Memory B cell (primary cell): ENCODE measurements at regions not wholly inside any gene's neighbourhood (a gene's known extent, or its start where the extent isn't known, plus 50 kb on each side); places are given as distances from the start of the nearest gene placed in this dataset.

Experiments
- ATAC-seq: fragments of 150-1000 bp; cut with Tn5 transposase; 2 replicates; pipeline ENCODE4 v1.10.0; 2021; ENCODE audit warnings: low read depth, mild to moderate bottlenecking, moderate library complexity
- DNase-seq, 2 donors: peaks; one replicate each; pipeline ENCODE4 v3.0.0; 2022; ENCODE audit warnings: low spot score in 2 of 2
- H3K27ac Mint-ChIP-seq: one replicate; pipeline ENCODE4 v1.8.0; 2022; ENCODE audit warnings: mild to moderate bottlenecking, moderate library complexity, mixed read lengths
- H3K27me3 Mint-ChIP-seq: one replicate; pipeline ENCODE4 v1.8.0; 2022; ENCODE audit warnings: mixed read lengths
- H3K36me3 Mint-ChIP-seq: one replicate; pipeline ENCODE4 v1.8.0; 2022; ENCODE audit warnings: mild to moderate bottlenecking, mixed read lengths
- H3K4me1 Mint-ChIP-seq: one replicate; pipeline ENCODE4 v1.8.0; 2022; ENCODE audit warnings: mixed read lengths
- H3K4me3 Mint-ChIP-seq: one replicate; pipeline ENCODE4 v1.8.0; 2022; ENCODE audit warnings: mild to moderate bottlenecking, moderate library complexity, mixed read lengths
- H3K9me3 Mint-ChIP-seq: one replicate; pipeline ENCODE4 v1.8.0; 2022; ENCODE audit warnings: mixed read lengths

DNA sequence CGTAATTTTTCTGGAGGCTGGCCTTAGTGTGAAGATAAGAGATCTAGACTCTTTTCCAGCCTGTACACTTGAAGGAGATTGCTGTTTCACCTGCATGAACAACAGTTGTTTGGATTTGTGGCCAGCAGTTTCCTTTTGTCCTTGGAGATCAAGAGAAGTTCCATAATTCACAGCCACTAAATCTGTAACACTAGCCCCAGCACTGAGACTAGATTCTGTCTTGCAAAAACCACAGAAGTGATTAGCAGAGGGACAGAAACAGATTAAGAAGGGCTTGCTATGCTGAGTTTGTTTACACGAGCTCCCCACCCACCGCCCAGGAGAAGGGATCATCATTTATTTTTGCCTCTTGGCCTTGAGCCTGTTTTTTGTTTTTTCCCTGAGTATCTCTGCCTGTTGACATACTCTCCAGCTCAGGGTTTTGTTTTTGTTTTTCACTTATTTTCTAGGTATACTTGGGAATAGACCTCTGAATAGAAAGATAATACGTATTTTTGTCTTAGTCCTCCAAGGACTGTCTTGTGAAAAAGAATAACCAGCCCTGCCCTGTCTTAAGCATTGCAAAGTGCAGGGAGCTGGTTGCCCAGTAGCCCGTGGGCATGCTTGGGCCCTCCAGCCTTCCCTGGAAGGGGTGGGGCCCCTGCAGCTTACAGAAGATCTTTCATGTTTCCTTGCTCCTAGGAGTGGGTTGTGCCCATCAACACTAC is 93.1 kb upstream of the SOX4 start:
- ATAC-seq (no peak), DNase-seq (no peak)
- no peaks in the 10 kb centered on the region for H3K27me3 Mint-ChIP-seq
- no peaks in the 10 kb centered on the region for H3K4me1 Mint-ChIP-seq
- H3K4me3 Mint-ChIP-seq = no peak overlapping the region
- no peaks in the 10 kb centered on the region for H3K9me3 Mint-ChIP-seq
- H3K27ac Mint-ChIP-seq = no peak overlapping the region
- no peaks in the 10 kb centered on the region for H3K36me3 Mint-ChIP-seq

DNA sequence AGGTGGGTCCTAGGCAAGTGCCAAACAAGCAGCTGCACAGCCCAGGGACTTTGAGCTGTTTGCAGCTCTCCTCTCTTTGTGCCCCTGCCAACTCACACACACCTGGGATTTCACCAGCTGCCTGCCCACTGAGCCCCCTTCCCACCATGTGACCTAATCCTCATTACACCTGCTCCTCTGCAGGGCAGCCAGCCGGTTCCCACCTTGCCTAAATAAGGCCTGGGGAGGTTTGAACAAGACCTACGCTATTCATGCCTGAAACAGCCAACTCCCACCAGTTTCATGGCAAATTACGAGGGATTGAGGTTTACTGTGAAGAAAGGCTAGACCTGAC is 92.6 kb upstream of the SOX4 start:
- DNase-seq = no peak
- no peaks in the 10 kb centered on the region for H3K36me3 Mint-ChIP-seq
- no peaks in the 10 kb centered on the region for H3K9me3 Mint-ChIP-seq
- ATAC-seq = no peak
- H3K4me1 Mint-ChIP-seq = no peaks in the 10 kb centered on the region
- H3K27me3 Mint-ChIP-seq = no peaks in the 10 kb centered on the region
- no peak overlapping the region for H3K27ac Mint-ChIP-seq
- H3K4me3 Mint-ChIP-seq = no peak overlapping the region

DNA sequence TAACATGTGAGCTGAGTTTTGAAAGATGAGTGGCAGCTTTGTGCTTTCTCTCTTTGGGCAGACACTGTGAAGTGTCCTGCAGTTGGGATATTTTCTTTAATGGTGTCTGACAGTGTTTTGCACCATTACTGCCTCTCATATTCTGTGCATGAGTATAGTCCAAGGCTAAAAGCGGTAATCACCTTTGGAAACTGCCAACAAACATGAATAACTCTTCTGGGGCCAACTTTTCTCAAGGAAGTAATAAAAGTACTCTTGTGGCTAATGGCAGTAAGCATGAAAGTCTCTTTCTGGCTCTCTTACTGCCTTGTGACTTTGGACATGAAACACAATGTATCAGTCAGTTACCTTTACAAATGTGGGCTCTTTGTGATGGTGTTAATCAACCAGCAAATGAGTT is 91.7 kb upstream of the SOX4 start:
- Mint-ChIP-seq H3K27me3 (no peaks in the 10 kb centered on the region), H3K36me3 (no peaks in the 10 kb centered on the region), H3K4me3 (no peak overlapping the region), H3K27ac (no peak overlapping the region), H3K9me3 (no peaks in the 10 kb centered on the region), H3K4me1 (no peaks in the 10 kb centered on the region)
- no peak for DNase-seq
- no peak for ATAC-seq

DNA sequence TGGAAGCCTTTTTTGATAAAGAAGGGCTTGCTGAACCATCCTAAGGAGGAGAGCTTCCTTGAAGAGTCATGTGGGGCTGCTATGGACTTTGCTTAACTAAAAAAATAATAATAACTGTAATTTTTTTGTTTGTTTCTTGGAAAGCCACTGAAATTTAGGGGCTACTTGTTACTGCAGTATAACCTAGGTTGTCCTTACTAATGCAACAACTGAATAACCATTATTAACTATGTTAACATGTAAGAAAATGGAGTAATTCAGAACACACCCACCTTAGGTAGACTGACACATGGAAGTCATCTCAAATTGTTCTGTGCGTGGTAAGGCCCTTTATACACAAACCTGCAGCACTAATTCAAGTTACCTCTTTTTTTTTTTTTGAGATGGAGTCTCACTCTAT is 90.9 kb upstream of the SOX4 start:
- H3K27ac Mint-ChIP-seq = no peak overlapping the region
- no peak for ATAC-seq
- no peaks in the 10 kb centered on the region for H3K9me3 Mint-ChIP-seq
- no peaks in the 10 kb centered on the region for H3K36me3 Mint-ChIP-seq
- H3K27me3 Mint-ChIP-seq = no peaks in the 10 kb centered on the region
- H3K4me3 Mint-ChIP-seq = no peak overlapping the region
- DNase-seq = no peak
- no peaks in the 10 kb centered on the region for H3K4me1 Mint-ChIP-seq

DNA sequence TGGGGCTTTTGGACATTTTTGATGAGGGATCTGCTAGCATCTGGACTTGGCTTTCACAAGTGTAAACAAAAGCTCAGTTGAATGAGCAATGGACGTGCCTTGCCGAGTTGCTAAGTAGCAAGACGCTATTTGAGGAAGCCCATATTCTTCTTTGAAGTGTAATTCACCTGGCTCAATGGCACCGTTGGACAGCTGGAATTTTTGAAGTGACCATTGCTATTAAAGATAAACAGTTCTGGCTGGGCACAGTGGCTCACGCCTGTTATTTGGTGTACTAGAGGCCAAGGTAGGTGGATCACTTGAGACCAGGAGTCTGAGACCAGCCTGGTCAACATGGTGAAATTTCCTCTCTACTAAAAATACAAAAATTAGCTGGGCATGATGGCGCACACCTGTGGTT is 88.8 kb upstream of the SOX4 start:
- ATAC-seq = no peak
- Mint-ChIP-seq H3K4me3 (no peak overlapping the region), H3K9me3 (no peaks in the 10 kb centered on the region), H3K27me3 (no peaks in the 10 kb centered on the region), H3K4me1 (no peaks in the 10 kb centered on the region), H3K27ac (no peak overlapping the region), H3K36me3 (no peaks in the 10 kb centered on the region)
- DNase-seq = no peak

DNA sequence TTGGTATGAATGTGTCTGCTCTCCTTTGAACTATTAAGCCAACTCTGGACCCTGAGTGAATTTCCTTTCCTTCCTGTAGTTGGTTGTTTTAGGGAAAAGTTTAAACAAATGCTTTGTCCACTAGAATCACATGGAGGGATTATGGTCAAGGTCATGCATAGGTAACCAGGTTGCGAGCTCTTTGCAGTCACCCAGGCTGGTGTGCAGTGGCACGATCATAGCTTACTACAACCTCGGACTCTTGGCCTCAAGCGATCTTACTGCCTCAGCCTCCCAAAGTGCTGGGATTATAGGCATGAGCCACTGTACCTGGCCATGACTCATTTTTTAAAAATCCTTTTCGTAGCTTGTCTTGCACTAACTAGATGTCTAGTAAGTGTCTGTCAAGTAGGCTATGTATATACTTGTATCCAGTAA is 88.0 kb upstream of the SOX4 start:
- Mint-ChIP-seq H3K36me3 (no peaks in the 10 kb centered on the region), H3K27ac (no peak overlapping the region), H3K9me3 (no peaks in the 10 kb centered on the region), H3K4me1 (no peaks in the 10 kb centered on the region), H3K4me3 (no peak overlapping the region), H3K27me3 (no peaks in the 10 kb centered on the region)
- ATAC-seq (no peak), DNase-seq (no peak)

DNA sequence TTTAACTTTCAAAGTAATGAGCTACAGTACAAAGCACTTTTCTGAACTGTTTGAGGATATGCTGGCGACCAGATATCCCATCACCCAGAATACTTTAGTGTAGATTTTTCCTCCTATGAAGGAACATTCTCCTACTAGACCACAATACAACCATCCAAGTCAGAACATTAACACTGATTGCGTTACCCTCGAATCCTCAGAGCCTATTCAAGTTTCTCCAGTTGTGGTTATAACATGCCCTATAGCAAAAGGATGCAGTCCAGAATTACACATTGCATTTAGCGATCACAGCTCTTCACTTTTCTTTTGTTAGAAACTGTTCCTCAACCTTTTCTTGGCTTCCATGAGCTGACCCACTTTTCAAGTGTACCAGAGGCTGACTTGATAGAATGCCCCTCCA is 87.4 kb upstream of the SOX4 start:
- no peaks in the 10 kb centered on the region for H3K27me3 Mint-ChIP-seq
- no peaks in the 10 kb centered on the region for H3K9me3 Mint-ChIP-seq
- no peaks in the 10 kb centered on the region for H3K4me1 Mint-ChIP-seq
- no peak overlapping the region for H3K4me3 Mint-ChIP-seq
- DNase-seq = no peak
- no peak overlapping the region for H3K27ac Mint-ChIP-seq
- no peak for ATAC-seq
- H3K36me3 Mint-ChIP-seq = no peaks in the 10 kb centered on the region

DNA sequence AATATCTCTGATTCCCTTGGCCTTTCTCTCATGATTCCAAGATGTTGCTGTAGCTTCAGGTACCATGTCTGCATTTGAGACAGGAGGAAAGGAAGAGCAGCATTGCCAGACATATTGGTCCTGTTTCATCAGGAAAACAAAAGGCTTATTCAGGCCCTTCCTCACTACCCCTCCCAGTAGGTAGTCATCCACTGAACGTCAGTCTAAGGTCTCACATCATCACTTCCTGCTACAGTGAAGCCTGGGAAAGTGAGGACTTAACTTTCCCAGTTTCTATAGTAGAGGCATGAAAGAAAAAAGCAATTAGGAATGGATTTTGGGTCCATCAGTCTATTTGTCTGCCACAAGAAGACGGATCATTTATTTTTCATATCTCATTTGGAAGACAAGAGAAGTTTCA is 85.7 kb upstream of the SOX4 start:
- Mint-ChIP-seq H3K9me3 (no peaks in the 10 kb centered on the region), H3K27me3 (no peaks in the 10 kb centered on the region), H3K4me1 (no peaks in the 10 kb centered on the region), H3K4me3 (no peak overlapping the region), H3K36me3 (no peaks in the 10 kb centered on the region), H3K27ac (no peak overlapping the region)
- ATAC-seq (no peak), DNase-seq (no peak)

DNA sequence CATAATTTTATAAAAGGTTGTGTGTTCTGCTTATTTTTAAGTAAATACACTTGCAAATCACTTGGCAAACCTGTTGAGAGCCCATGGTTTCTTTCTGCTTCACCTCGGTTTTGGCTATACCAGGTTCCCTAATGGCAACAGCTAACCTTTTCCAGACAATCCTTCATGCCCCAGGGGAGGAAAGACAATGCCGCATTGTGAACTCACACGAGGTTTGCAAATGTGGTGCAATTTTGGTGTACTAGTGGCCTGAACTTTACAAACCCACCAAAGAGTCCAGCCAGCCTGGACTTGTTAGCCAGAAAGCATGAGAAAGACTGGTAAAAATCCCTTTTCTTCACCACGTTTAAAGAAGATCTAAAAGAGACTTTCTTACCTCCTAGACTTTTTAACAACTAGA is 84.8 kb upstream of the SOX4 start:
- Mint-ChIP-seq H3K27me3 (no peaks in the 10 kb centered on the region), H3K9me3 (no peaks in the 10 kb centered on the region), H3K4me1 (no peaks in the 10 kb centered on the region), H3K36me3 (no peaks in the 10 kb centered on the region), H3K4me3 (no peak overlapping the region), H3K27ac (no peak overlapping the region)
- ATAC-seq (no peak), DNase-seq (no peak)

DNA sequence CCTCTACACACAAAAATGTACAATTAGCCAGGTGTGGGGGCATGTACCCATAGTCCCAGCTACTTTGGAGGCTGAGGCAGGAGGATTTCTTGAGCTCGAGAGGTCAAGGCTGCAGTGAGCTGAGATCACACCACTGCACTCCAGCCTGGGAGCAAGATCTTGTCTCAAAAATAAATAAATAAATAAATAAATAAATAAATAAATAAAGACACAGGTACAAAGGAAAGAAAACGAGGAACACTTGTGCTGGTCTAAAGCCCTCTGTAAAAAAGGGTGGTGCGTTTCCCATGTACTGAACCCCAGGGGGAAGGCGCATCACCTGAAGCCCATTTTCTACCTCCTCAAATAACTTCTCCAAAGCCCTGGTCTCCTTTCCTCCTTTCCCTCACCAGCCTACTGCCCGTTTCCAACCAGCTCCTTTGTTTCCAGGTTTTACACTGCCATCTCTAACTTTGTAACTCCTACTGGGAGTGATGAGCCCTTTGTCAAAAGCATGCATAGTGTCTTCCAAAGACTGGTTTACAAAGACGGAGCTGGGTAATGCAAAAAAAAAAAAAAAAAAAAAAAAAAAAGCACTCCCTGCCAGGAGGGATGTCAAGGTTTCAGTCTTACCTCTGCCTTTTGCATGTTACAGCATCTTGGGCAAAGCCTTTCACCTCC is 81.5 kb upstream of the SOX4 start:
- ATAC-seq = no peak
- no peaks in the 10 kb centered on the region for H3K36me3 Mint-ChIP-seq
- no peaks in the 10 kb centered on the region for H3K9me3 Mint-ChIP-seq
- peaks cover 4% of the 10 kb centered on the region for H3K27me3 Mint-ChIP-seq
- no peaks in the 10 kb centered on the region for H3K4me1 Mint-ChIP-seq
- no peak overlapping the region for H3K4me3 Mint-ChIP-seq
- DNase-seq = no peak
- no peak overlapping the region for H3K27ac Mint-ChIP-seq

DNA sequence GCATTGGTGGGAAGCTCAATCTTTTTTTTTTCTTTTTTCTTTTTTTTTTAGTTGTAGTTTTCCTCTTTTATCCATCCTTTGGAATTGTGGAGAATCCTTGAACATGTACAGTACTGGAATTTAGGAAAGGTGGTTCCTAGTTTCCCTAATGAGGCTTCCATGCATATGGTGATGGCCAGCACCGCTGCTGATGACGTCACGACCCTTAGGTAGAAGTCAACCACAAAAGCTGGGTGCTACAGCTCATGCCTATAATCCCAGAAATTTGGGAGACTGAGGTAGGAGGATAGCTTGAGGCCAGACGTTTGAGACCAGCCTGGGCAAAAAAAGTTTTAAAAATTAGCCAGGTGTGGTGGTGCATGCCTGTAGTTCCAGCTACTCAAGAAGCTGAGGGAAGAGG is 79.3 kb upstream of the SOX4 start:
- DNase-seq (no peak), ATAC-seq (no peak)
- no peak overlapping the region for H3K4me3 Mint-ChIP-seq
- H3K27me3 Mint-ChIP-seq = peaks cover 4% of the 10 kb centered on the region
- no peaks in the 10 kb centered on the region for H3K4me1 Mint-ChIP-seq
- H3K9me3 Mint-ChIP-seq = no peaks in the 10 kb centered on the region
- no peak overlapping the region for H3K27ac Mint-ChIP-seq
- H3K36me3 Mint-ChIP-seq = no peaks in the 10 kb centered on the region

DNA sequence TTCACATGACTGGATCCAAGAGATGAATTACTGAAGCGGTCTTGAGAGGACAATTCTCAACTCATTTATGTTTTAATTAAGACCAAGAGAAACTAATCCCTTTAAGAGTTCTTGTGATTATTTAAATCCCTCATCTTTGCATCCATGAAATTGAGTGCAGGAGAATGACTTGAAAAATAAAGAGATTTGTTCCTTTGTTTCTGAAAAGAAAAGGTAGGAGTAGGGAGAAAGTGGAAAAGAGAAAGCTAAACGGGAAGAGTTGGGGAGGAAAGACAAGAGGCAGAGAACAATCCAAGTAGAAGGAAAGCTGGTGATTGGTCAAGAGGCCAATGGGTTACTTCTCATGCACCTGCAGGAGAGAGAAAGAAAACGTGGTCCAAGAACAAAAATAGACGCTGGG is 75.2 kb upstream of the SOX4 start:
- Mint-ChIP-seq H3K9me3 (no peaks in the 10 kb centered on the region), H3K27ac (no peak overlapping the region), H3K4me3 (no peak overlapping the region), H3K27me3 (peaks cover 4% of the 10 kb centered on the region), H3K4me1 (no peaks in the 10 kb centered on the region), H3K36me3 (no peaks in the 10 kb centered on the region)
- no peak for ATAC-seq
- DNase-seq = no peak

DNA sequence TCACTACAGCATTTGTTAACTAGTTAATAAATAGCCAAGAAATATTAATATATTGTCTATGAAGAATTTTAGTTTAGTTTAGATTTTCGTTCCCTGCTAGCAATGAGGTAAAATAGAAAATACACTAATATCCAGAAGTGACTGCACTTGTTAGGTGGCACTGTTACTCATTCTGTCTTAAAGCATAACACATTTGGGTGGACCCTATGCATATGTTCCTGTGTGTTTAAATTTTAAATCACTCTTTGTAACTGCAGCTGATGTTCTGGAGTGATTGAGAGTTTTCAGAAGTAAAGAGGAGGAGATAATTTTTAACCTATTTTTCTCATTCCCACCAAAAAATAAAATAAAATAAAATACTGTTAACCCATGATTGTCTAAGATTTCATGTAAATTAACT is 73.9 kb upstream of the SOX4 start:
- ATAC-seq (no peak), DNase-seq (no peak)
- no peak overlapping the region for H3K27ac Mint-ChIP-seq
- no peaks in the 10 kb centered on the region for H3K9me3 Mint-ChIP-seq
- no peak overlapping the region for H3K4me3 Mint-ChIP-seq
- H3K27me3 Mint-ChIP-seq = peaks cover 3% of the 10 kb centered on the region
- no peaks in the 10 kb centered on the region for H3K4me1 Mint-ChIP-seq
- H3K36me3 Mint-ChIP-seq = no peaks in the 10 kb centered on the region

DNA sequence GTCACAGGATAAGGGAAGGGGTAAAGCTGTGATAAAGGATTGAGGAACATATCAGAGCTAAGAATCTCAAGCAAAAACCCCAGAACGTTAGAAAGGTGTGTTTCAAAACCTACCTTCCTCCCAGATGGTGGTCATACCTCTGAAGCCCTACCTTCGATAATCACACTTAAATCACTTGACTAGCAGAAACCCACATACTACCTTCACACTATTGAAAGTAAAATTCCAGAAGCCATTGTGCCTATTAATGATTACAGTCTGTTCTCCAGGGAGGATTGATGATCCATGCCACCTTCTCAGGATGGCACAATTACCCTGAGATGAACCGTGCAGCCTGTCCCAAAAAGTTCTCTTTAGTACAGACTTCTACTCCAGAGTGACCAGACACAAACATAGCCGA is 72.3 kb upstream of the SOX4 start:
- no peaks in the 10 kb centered on the region for H3K4me1 Mint-ChIP-seq
- H3K27ac Mint-ChIP-seq = no peak overlapping the region
- H3K9me3 Mint-ChIP-seq = no peaks in the 10 kb centered on the region
- ATAC-seq (no peak), DNase-seq (no peak)
- H3K27me3 Mint-ChIP-seq = peaks cover 2% of the 10 kb centered on the region
- no peak overlapping the region for H3K4me3 Mint-ChIP-seq
- H3K36me3 Mint-ChIP-seq = no peaks in the 10 kb centered on the region

DNA sequence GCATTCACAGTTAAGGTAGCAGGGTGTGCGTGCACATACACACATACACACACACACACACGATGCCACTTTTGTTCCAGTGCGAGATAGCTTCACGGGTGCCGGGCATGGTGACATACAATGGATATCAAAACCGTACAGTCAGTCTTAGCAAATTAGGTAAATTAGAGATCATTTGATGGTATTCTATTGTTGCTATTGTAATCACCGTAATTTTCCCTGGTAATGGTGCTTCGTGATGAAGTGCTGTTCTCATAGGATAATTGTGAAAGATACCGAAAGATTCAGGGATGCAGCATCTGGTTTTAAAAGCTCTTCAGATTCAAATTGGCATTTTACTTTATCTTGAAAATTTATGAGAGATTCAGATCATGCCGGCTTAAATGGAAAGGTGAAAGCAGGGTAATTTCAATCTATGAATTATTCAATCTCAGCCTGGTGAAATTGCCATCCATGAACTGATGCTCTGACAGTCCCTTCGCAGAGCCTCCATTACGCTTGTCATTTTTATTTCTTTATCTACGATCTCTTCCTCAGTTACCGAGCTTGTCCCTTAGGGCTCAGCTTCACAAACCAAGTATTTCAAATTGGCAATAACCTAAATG is 71.3 kb upstream of the SOX4 start:
- no peaks in the 10 kb centered on the region for H3K4me1 Mint-ChIP-seq
- H3K27me3 Mint-ChIP-seq = no peaks in the 10 kb centered on the region
- ATAC-seq = no peak
- H3K36me3 Mint-ChIP-seq = no peaks in the 10 kb centered on the region
- no peak overlapping the region for H3K27ac Mint-ChIP-seq
- no peaks in the 10 kb centered on the region for H3K9me3 Mint-ChIP-seq
- no peak for DNase-seq
- no peak overlapping the region for H3K4me3 Mint-ChIP-seq
